Thoracic aorta (tissue), 2 donors: ENCODE measurements at regions not wholly inside any gene's neighbourhood (a gene's known extent, or its start where the extent isn't known, plus 50 kb on each side); places are given as distances from the start of the nearest gene placed in this dataset.
"Not testable (repeated sequence)": the region's sequence is repeated elsewhere in the genome, so short reads cannot be mapped to it uniquely, and the experiment has no call there.

Source experiments
- ATAC-seq: fragments of 150-250 bp; one replicate; pipeline ENCODE4 v1.8.0; 2017; ENCODE audit warnings: low read depth; ENCODE audit not compliant: insufficient number of reproducible peaks, low FRiP score
- DNase-seq: peaks from one replicate; pipeline ENCODE4 v3.0.0-alpha.2; 2020; ENCODE audit warnings: low spot score
- H3K27ac ChIP-seq, 2 donors: fragments of 200-600 bp; sonication (generic); 1 replicate in 1 of 2; 2 replicates in 1 of 2; pipeline ENCODE4 v1.5.1; 2016; ENCODE audit warnings: mild to moderate bottlenecking in 2 of 2, moderate library complexity in 2 of 2
- H3K27me3 ChIP-seq: fragments of 200-600 bp; sonication (generic); replicated peaks from 2 replicates; pipeline ENCODE4 v1.6.0; 2016; ENCODE audit warnings: mild to moderate bottlenecking; ENCODE audit not compliant: insufficient read depth
- H3K36me3 ChIP-seq: fragments of 200-600 bp; sonication (generic); one replicate; pipeline ENCODE4 v1.5.1; 2016
- H3K4me1 ChIP-seq, 2 donors: fragments of 200-600 bp; sonication (generic); 1 replicate in 1 of 2; 2 replicates in 1 of 2; pipeline versions ENCODE4 v1.5.1 to v1.6.0; 2016; ENCODE audit warnings: low read depth in 2 of 2, mild to moderate bottlenecking in 1 of 2; ENCODE audit not compliant: control insufficient read depth in 1 of 2
- H3K4me3 ChIP-seq: fragments of 200-600 bp; sonication (generic); 2 replicates; pipeline ENCODE4 v1.5.1; 2016; ENCODE audit warnings: mild to moderate bottlenecking
- H3K9me3 ChIP-seq: fragments of 200-600 bp; sonication (generic); 2 replicates; pipeline ENCODE4 v1.5.1; 2016
- TF ChIP-seq, protein P1 (sequence below): fragments of 200-600 bp; sonication (generic); IDR thresholded peaks from one replicate; pipeline ENCODE4 v1.5.1; 2019; ENCODE audit warnings: antibody characterized with exemption

DNA sequence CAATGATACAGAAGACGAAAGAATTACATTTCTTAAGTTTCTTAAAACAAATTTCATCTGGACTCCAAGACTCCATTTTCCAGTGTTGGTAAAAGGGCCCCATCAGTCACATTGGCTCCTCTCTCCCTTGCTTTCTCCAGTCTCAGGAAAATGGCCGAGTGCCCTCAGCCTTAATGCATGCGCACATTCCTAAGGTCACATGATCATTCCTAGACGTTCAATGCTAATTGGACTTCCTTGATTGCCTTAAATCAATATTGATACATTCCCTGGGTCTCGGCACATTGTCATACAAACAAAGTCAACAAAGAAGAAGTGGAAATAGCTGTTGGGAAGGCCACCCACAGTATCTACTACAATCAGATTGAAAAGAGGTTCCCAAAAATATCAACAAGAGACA, 413.6 kb upstream of the GRAMD2B start:
- DNase-seq (no peak), ATAC-seq (no peak)
- peaks cover 0 to 7% of the 10 kb centered on the region in 2 donors for H3K4me1 ChIP-seq
- no peak overlapping the region for H3K4me3 ChIP-seq
- H3K9me3 ChIP-seq, result no peaks in the 10 kb centered on the region
- no peaks in the 10 kb centered on the region for H3K36me3 ChIP-seq
- H3K27me3 ChIP-seq, result no peaks in the 10 kb centered on the region
- TF ChIP-seq, protein P1, sequence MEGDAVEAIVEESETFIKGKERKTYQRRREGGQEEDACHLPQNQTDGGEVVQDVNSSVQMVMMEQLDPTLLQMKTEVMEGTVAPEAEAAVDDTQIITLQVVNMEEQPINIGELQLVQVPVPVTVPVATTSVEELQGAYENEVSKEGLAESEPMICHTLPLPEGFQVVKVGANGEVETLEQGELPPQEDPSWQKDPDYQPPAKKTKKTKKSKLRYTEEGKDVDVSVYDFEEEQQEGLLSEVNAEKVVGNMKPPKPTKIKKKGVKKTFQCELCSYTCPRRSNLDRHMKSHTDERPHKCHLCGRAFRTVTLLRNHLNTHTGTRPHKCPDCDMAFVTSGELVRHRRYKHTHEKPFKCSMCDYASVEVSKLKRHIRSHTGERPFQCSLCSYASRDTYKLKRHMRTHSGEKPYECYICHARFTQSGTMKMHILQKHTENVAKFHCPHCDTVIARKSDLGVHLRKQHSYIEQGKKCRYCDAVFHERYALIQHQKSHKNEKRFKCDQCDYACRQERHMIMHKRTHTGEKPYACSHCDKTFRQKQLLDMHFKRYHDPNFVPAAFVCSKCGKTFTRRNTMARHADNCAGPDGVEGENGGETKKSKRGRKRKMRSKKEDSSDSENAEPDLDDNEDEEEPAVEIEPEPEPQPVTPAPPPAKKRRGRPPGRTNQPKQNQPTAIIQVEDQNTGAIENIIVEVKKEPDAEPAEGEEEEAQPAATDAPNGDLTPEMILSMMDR, result no peak
- H3K27ac ChIP-seq, result no peak overlapping the region

DNA sequence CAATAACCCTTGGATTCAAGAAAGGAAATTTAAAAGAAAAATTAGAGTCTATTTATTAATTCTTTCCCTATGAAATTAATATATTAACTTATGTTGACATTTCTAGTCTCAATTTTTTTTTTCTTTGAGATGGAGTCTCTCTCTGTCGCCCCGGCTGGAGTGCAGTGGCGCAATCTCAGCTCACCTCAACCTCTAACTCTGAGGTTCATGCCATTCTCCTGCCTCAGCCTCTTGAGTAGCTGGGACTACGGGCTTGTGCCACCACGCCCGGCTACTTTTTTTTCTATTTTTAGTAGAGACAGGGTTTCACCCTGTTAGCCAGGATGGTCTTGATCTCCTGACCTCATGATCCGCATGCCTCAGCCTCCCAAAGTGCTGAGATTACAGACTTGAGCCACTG, 411.7 kb upstream of the GRAMD2B start:
- DNase-seq, H3K27ac ChIP-seq, H3K27me3 ChIP-seq, H3K4me3 ChIP-seq, H3K36me3 ChIP-seq, H3K9me3 ChIP-seq, ATAC-seq: not testable (repeated sequence)
- peaks cover 4 to 20% of the 10 kb centered on the region in 2 donors for H3K4me1 ChIP-seq

DNA sequence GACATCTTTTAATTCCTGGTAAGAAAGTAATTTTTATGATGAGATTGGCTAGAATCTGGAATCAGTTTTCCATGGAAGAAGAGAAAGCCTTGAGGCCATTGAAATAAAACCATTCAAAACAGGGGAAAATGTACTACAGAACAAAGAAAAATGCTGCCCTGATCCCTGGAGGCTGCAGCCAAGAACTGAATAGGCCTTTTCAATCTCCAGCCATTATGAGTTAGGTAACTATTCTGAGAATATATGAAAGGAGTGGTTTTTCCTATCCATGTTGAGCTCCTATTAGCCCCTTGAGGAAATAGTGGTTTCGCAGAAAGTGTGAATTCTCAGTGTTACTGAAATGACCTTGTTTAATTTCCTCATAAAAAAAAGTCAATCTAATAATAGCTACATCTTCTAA, 408.5 kb upstream of the GRAMD2B start:
- H3K4me1 ChIP-seq, result peaks cover 4 to 27% of the 10 kb centered on the region in 2 donors
- no peaks in the 10 kb centered on the region for H3K9me3 ChIP-seq
- no peaks in the 10 kb centered on the region for H3K27me3 ChIP-seq
- TF ChIP-seq, protein P1, result no peak
- H3K27ac ChIP-seq, result no peak overlapping the region
- H3K4me3 ChIP-seq, result no peak overlapping the region
- DNase-seq, result no peak
- ATAC-seq, result no peak
- no peaks in the 10 kb centered on the region for H3K36me3 ChIP-seq

DNA sequence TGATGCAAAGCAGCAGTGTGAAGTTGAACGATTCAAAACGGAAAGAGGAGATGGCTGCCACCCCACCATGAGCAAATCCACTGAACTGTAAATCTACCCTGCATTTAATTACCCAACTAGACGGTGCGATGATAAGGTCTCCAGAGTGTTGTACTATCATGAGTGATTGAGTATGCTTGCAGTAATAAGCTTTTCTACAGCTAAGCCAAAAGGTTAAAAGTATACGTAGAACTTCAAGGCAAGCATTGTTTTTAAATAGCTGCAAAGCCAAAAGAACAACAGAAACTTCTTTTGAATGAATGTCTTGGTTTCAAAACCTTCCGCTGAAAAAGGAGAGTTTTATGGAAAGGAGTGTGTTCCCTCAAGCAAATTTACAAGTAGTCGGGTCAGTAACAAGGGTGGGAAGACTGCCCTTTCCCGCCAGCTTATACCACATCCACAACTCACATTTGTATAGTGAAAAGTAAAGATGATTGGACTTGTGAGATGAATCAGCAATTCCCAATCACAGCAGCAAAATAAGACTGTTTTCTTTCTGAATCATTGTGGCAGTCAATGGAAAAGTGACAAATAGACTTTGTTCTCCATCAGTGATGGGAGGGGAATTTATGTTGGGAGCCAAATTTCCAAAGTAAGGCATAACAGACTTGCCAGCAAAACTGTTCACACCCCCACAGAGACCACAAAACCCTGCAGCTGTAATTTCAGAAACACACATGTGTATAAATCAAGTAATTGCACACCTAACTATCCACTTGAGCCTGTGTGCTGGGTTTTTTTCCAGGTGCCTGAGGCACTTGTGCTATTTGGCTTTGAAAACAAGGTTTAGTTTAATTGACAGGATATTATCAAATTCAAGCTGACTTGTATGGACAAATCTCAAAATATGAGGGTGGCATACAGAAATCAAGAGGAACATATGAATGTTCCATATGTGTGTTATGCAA, 407.7 kb upstream of the GRAMD2B start:
- Histone ChIP-seq H3K4me1 (peaks cover 4 to 27% of the 10 kb centered on the region in 2 donors), H3K27me3 (no peaks in the 10 kb centered on the region), H3K36me3 (no peaks in the 10 kb centered on the region), H3K27ac (no peak overlapping the region), H3K9me3 (no peaks in the 10 kb centered on the region), H3K4me3 (peak overlapping the region; percentile 4)
- DNase-seq, result no peak
- TF ChIP-seq, protein P1, result no peak
- ATAC-seq, result no peak

DNA sequence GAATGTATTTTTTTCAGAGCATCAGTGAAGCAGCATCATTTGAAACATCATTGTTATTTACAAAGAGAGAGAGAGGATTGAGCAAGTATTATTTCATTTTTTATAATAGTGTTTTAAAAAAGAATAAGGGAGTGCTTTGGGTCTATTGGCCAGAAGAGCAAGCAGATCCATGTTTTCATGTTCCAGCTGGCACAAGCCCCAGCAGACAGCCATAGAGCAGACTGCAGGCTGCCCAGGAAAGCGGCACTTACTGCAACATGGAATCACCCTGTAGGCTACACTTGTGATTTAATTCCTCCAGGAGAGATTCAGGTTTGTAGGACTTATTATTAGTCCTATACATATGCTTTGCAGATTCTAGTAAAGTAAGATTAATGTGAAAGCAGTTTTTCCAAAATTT, 407.0 kb upstream of the GRAMD2B start:
- peaks cover 4 to 27% of the 10 kb centered on the region in 2 donors for H3K4me1 ChIP-seq
- no peak for ATAC-seq
- no peaks in the 10 kb centered on the region for H3K9me3 ChIP-seq
- TF ChIP-seq, protein P1, result no peak
- no peak overlapping the region for H3K27ac ChIP-seq
- DNase-seq, result no peak
- H3K36me3 ChIP-seq, result no peaks in the 10 kb centered on the region
- no peak overlapping the region for H3K4me3 ChIP-seq
- H3K27me3 ChIP-seq, result no peaks in the 10 kb centered on the region
